Large intestine (tissue), 3 donors: ENCODE measurements at regions not wholly inside any gene's neighbourhood (a gene's known extent, or its start where the extent isn't known, plus 50 kb on each side); places are given as distances from the start of the nearest gene placed in this dataset.
"Not testable (repeated sequence)": the region's sequence is repeated elsewhere in the genome, so short reads cannot be mapped to it uniquely, and the experiment has no call there.

ENCODE experiments used
- DNase-seq, 2 donors: peaks; one replicate each; pipeline versions ENCODE4 v3.0.0 to v3.0.0-alpha.2; 2013
- H3K27ac ChIP-seq: one replicate; pipeline ENCODE4 v1.5.1; 2013; ENCODE audit warnings: low read length
- H3K27me3 ChIP-seq: 2 replicates; pipeline ENCODE4 v1.6.1; 2013; ENCODE audit warnings: low read length; ENCODE audit not compliant: control insufficient read depth, insufficient read depth
- H3K36me3 ChIP-seq: 2 replicates; pipeline ENCODE4 v1.6.1; 2013; ENCODE audit warnings: low read length; ENCODE audit not compliant: control insufficient read depth, insufficient read depth
- H3K4me1 ChIP-seq: one replicate; pipeline ENCODE4 v1.6.1; 2013; ENCODE audit warnings: low read length; ENCODE audit not compliant: control insufficient read depth, insufficient read depth
- H3K4me3 ChIP-seq: one replicate; pipeline ENCODE4 v1.5.1; 2013; ENCODE audit warnings: low read length
- H3K9me3 ChIP-seq: one replicate; pipeline ENCODE4 v1.6.1; 2013; ENCODE audit warnings: mild to moderate bottlenecking, low read depth, low read length, moderate library complexity; ENCODE audit not compliant: control insufficient read depth
- WGBS: methylation state at CpG from one replicate; pipeline ENCODE4 v1.1.5; 2013; ENCODE audit warnings: low lambda C conversion rate; ENCODE audit not compliant: insufficient coverage; 5-methylcytosine and 5-hydroxymethylcytosine counted together

GRCh38 chrX:6962006-6962355 is 185.5 kb upstream of the STS start:
- Histone ChIP-seq H3K4me3 (no peak overlapping the region), H3K4me1 (peaks cover 4% of the 10 kb centered on the region), H3K36me3 (no peaks in the 10 kb centered on the region), H3K27ac (no peak overlapping the region), H3K9me3 (no peaks in the 10 kb centered on the region), H3K27me3 (no peaks in the 10 kb centered on the region)
- whole genome bisulfite sequencing: no CpG with 5 or more reads among the region's 2 CpGs
- no peak for DNase-seq

GRCh38 chrX:6961286-6962005 is 186.1 kb upstream of the STS start:
- H3K9me3 ChIP-seq: no peaks in the 10 kb centered on the region
- H3K27ac ChIP-seq: no peak overlapping the region
- no peak for DNase-seq
- no peaks in the 10 kb centered on the region for H3K27me3 ChIP-seq
- H3K4me3 ChIP-seq: no peak overlapping the region
- peaks cover 4% of the 10 kb centered on the region for H3K4me1 ChIP-seq
- WGBS: no CpG with 5 or more reads among the region's 2 CpGs
- H3K36me3 ChIP-seq: no peaks in the 10 kb centered on the region

DNA sequence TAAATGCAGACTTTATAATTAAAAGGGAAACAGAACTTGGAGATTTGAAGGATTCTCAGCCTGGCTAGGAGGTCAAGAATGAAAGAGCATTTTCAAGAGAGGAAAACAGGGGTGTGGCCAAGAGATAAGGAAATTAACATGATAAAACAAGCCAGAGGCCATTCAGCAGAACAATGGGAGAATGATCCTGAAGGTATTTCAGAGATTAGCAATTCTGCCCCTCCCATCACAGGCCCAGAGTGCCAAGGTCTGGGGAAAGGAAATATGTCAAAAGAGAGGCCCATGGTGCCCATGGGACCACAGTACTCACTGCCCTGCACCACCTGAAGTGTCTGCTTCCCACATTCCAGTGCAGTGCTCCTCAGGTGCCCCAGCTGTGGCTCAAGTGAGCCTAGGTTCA is 188.5 kb upstream of the STS start:
- Histone ChIP-seq H3K36me3 (no peaks in the 10 kb centered on the region), H3K4me1 (peaks cover 10% of the 10 kb centered on the region), H3K9me3 (no peaks in the 10 kb centered on the region), H3K27me3 (no peaks in the 10 kb centered on the region), H3K4me3 (no peak overlapping the region), H3K27ac (no peak overlapping the region)
- no peak for DNase-seq

DNA sequence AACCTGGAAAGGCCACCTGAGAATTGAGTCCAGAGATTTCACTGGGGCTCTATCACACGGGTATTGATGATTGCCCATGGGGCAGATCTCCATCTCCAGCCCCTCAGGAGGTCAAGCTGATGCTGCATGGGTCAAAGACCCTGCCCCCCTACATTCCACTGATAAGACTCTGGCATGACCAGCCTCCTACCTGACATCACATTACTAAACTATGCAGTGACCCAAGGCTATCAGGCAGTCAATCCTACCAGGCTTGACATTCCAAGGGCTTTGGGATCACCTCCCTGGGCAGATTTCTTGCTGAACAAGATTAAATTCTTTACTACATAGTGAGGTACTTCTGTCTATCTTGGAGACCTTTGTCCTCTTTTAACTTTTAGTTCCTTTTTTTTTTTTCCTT is 192.7 kb upstream of the STS start:
- Histone ChIP-seq H3K36me3 (no peaks in the 10 kb centered on the region), H3K9me3 (no peaks in the 10 kb centered on the region), H3K4me3 (no peak overlapping the region), H3K27ac (no peak overlapping the region), H3K27me3 (no peaks in the 10 kb centered on the region), H3K4me1 (peaks cover 6% of the 10 kb centered on the region)
- peak; percentile 29 to 38 for DNase-seq
- no CpG with 5 or more reads among the region's 1 CpG for WGBS

DNA sequence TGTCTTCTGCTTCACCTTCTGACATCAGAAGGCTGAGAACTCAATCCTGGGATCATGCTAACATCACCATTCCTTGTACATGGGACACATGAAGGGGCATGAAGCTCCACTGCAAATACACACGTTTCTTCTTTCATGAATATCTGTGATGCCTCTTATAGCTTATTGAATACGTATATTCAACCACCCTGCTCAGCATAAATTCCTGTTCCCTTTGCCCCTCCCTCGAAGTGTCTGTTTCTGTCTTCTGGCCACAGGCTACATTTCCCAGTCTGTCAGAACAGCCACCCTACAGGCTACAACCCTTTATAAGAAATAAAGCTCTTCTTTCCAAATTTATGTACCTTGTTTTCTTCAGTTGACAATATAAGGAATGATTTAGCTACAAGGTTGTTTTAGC is 201.3 kb upstream of the STS start:
- Histone ChIP-seq H3K9me3 (no peaks in the 10 kb centered on the region), H3K27ac (no peak overlapping the region), H3K27me3 (no peaks in the 10 kb centered on the region), H3K4me3 (no peak overlapping the region), H3K4me1 (no peaks in the 10 kb centered on the region), H3K36me3 (no peaks in the 10 kb centered on the region)
- no peak for DNase-seq
- WGBS: no CpG with 5 or more reads among the region's 3 CpGs

- H3K9me3 ChIP-seq: no peaks in the 10 kb centered on the region
- H3K27me3 ChIP-seq: no peaks in the 10 kb centered on the region
- no peak overlapping the region for H3K4me3 ChIP-seq
- DNase-seq: no peak
- H3K27ac ChIP-seq: no peak overlapping the region
- no peaks in the 10 kb centered on the region for H3K4me1 ChIP-seq
- no peaks in the 10 kb centered on the region for H3K36me3 ChIP-seq
These were observed 206.5 kb upstream of the STS start for GRCh38 chrX:6941041-6941440.

DNA sequence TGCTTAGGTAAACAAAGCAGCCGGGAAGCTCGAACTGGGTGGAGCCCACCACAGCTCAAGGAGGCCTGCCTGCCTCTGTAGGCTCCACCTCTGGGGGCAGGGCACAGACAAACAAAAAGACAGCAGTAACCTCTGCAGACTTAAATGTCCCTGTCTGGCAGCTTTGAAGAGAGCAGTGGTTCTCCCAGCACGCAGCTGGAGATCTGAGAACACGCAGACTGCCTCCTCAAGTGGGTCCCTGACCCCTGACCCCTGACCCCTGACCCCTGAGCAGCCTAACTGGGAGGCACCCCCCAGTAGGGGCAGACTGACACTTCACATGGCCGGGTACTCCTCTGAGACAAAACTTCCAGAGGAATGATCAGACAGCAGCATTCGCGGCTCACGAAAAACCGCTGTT is 214.6 kb upstream of the STS start:
- DNase-seq, H3K36me3 ChIP-seq, H3K4me1 ChIP-seq, H3K27me3 ChIP-seq, H3K4me3 ChIP-seq, H3K27ac ChIP-seq, H3K9me3 ChIP-seq: not testable (repeated sequence)
- WGBS: no CpG with 5 or more reads among the region's 9 CpGs

DNA sequence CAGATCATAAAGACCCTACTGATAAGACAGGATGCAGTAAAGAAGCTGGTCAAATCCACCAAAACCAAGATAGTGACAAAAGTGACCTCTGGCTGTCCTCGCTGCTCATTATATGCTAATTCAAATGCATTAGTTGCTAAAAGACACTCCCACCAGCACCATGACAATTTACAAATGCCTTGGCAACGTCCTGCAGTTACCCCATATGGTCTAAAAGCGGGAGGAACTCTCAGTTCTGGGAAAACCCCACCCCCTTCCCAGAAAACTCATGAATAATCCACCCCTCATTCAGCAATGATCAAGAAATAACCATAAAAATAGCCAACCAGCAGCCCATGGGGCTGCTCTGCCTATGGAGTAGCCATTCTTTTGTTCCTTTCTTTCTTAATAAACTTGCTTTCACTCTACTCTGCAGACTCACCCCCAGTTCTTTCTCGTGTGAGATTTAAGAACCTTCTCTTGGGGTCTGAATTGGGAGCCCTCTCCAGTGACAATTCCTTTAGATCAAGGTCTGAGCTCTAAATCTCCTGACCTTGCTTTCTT is 217.1 kb upstream of the STS start:
- H3K9me3 ChIP-seq: no peaks in the 10 kb centered on the region
- no peaks in the 10 kb centered on the region for H3K4me1 ChIP-seq
- H3K4me3 ChIP-seq: no peak overlapping the region
- H3K27ac ChIP-seq: no peak overlapping the region
- DNase-seq: no peak
- H3K36me3 ChIP-seq: no peaks in the 10 kb centered on the region
- H3K27me3 ChIP-seq: no peaks in the 10 kb centered on the region
- no CpG with 5 or more reads among the region's 4 CpGs for WGBS

- DNase-seq: no peak
- Histone ChIP-seq H3K27me3 (no peaks in the 10 kb centered on the region), H3K36me3 (no peaks in the 10 kb centered on the region), H3K4me3 (no peak overlapping the region), H3K4me1 (no peaks in the 10 kb centered on the region), H3K27ac (no peak overlapping the region), H3K9me3 (no peaks in the 10 kb centered on the region)
- WGBS: no CpG with 5 or more reads among the region's 8 CpGs
These were observed 223.0 kb upstream of the STS start for GRCh38 chrX:6924443-6925077.

GRCh38 chrX:6917666-6918065 is 229.8 kb upstream of the STS start:
- H3K4me3 ChIP-seq: no peak overlapping the region
- no peaks in the 10 kb centered on the region for H3K9me3 ChIP-seq
- DNase-seq: no peak
- H3K4me1 ChIP-seq: no peaks in the 10 kb centered on the region
- no CpG with 5 or more reads among the region's 6 CpGs for WGBS
- H3K36me3 ChIP-seq: no peaks in the 10 kb centered on the region
- H3K27me3 ChIP-seq: no peaks in the 10 kb centered on the region
- no peak overlapping the region for H3K27ac ChIP-seq

DNA sequence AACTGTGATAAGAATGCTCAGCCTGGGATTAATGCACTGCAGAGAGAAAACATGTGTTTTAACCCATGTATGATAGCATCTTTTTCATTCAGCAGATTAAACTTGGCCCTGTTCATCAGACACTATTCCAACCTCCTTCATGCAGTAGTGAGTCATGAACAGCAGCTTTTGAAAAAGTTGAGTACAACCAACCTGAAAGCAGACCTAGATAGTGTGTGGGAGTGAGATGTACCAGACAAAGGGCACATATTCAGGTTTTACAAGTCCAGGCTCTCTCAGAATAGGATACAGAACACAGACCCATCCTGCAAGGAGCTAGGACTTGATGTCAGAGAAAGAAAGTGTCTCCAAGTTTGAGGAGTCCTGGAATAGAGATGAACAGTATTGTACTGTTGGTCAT is 237.3 kb upstream of the STS start:
- Histone ChIP-seq H3K9me3 (no peaks in the 10 kb centered on the region), H3K27ac (no peak overlapping the region), H3K4me1 (no peaks in the 10 kb centered on the region), H3K27me3 (no peaks in the 10 kb centered on the region), H3K4me3 (no peak overlapping the region), H3K36me3 (no peaks in the 10 kb centered on the region)
- no peak for DNase-seq
